ENCODE measurements at regions not wholly inside any gene's neighbourhood (a gene's known extent, or its start where the extent isn't known, plus 50 kb on each side); places are given as distances from the start of the nearest gene placed in this dataset.
"Not testable (repeated sequence)": the region's sequence is repeated elsewhere in the genome, so short reads cannot be mapped to it uniquely, and the experiment has no call there.

DNA sequence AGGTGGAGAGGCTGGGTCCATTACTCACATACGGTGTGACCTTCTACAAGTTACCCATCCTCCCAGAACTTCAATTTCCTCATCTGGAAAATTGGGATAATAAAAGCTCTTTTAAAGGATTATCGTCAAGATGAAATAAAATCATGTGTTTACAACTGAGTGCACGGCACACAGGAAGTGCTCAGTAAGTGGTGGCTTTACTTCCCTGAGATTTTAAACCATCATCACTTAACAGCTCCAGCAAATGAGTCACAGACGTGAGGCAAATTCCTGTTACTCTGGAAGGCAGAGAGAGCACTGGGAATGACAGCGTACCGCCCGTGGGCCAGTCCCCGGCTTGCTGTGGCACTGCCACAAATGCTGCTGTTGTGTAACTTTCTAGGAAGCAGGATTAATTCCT lies 64.1 kb downstream of the MRPL57 start:
- Histone ChIP-seq H3K27me3 (ENCODE audit: insufficient read depth, low read length) (no peaks in the 10 kb centered on the region), H3K27ac (ENCODE audit: low read depth, low read length) (no peak overlapping the region), H3K9ac (ENCODE audit: low read depth, low read length) (no peak overlapping the region), H3K4me1 (ENCODE audit: insufficient read depth, low read length) (no peaks in the 10 kb centered on the region), H3K9me3 (ENCODE audit: insufficient read depth, low read depth, low read length) (no peaks in the 10 kb centered on the region), H3K4me3 (ENCODE audit: low read length) (no peak overlapping the region), H3K36me3 (ENCODE audit: insufficient read depth, low read length) (no peaks in the 10 kb centered on the region)
- 76% methylated on average over 8 of the region's 8 CpGs for WGBS

DNA sequence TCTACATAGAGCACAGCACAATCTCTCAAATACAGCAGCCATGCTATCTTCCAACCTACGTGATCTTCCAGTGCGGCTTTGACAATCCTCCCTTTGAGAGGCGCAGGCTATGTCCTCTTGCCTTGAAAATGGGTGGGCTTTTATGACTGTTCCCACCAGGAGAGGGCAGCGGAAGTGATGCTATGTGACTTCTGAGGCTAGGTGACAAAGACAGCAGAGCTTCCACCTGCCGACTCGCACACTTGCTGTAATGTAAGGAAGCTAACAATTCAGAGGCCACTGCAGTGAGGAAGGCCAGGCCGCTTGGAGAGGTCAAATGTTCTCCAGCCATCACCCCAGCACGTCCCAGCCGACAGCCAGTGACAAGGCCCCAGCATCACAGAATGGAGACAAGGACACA lies 65.8 kb downstream of the MRPL57 start:
- WGBS = 66% methylated on average over 9 of the region's 9 CpGs
- Histone ChIP-seq H3K9ac (ENCODE audit: low read depth, low read length) (no peak overlapping the region), H3K9me3 (ENCODE audit: insufficient read depth, low read depth, low read length) (no peaks in the 10 kb centered on the region), H3K36me3 (ENCODE audit: insufficient read depth, low read length) (no peaks in the 10 kb centered on the region), H3K4me3 (ENCODE audit: low read length) (no peak overlapping the region), H3K4me1 (ENCODE audit: insufficient read depth, low read length) (no peaks in the 10 kb centered on the region), H3K27me3 (ENCODE audit: insufficient read depth, low read length) (no peaks in the 10 kb centered on the region), H3K27ac (ENCODE audit: low read depth, low read length) (no peak overlapping the region)

DNA sequence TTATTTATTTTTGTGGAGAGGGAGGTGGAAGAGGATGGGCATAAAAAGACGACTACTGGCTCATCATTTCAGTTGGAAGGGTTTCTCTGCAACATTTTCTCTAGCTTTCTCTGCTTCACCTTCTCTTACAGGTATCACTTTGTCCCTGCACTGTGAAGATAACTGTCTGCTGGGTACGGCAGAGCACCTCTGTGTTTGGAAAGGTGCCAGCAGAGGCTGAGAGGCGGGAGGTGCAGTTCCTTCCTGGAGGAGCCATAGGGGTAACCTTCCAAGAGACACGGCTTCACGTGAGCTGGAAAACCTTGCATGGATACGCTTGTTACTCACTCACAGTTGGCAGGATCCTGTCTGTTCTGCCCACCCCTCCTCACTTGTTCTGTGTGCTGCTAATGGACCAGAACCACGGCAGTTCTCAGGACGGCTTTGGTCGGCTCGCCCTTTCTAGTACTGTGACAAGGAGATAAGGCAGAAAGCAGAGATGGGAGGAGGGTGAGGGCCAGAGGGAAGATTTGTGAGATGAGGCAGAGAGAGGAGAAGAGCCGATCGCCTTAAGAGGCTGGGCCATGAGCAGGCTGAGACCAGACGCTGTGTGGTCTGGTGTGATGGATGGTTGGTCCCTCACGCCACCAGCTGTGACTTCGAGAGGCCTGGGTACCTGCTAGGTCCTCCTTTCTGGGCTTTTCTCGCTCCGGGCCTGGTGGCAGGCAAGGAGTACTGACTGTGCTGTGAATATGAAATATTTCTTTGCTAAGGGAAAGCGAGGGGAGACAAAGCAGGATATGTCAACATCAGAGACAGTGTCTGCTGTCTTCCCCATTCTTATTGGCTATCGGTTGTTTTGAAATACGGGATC lies 66.8 kb downstream of the MRPL57 start:
- no peaks in the 10 kb centered on the region for H3K36me3 ChIP-seq (ENCODE audit: insufficient read depth, low read length)
- H3K4me3 ChIP-seq (ENCODE audit: low read length) = no peak overlapping the region
- no peaks in the 10 kb centered on the region for H3K27me3 ChIP-seq (ENCODE audit: insufficient read depth, low read length)
- WGBS = 94% methylated on average over 20 of the region's 20 CpGs
- H3K27ac ChIP-seq (ENCODE audit: low read depth, low read length) = no peak overlapping the region
- no peaks in the 10 kb centered on the region for H3K4me1 ChIP-seq (ENCODE audit: insufficient read depth, low read length)
- no peak overlapping the region for H3K9ac ChIP-seq (ENCODE audit: low read depth, low read length)
- H3K9me3 ChIP-seq (ENCODE audit: insufficient read depth, low read depth, low read length) = no peaks in the 10 kb centered on the region

DNA sequence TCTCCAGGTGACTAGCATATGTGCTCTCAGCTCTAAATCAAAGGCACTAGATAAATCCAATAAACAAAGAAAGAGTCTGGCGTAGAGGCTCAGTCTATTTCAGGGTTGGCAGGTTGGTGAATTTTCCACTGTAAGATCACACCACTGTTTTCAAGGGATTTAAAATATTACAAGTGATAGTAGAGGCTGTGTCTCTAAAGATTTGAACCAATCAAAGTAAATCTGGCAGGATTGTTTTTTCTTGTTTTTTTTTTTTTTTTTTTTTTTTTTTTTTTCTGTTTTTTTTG lies 67.4 kb downstream of the MRPL57 start:
- H3K27ac ChIP-seq (ENCODE audit: low read depth, low read length); H3K4me3 ChIP-seq (ENCODE audit: low read length); H3K27me3 ChIP-seq (ENCODE audit: insufficient read depth, low read length); H3K9me3 ChIP-seq (ENCODE audit: insufficient read depth, low read depth, low read length); H3K9ac ChIP-seq (ENCODE audit: low read depth, low read length); H3K36me3 ChIP-seq (ENCODE audit: insufficient read depth, low read length); H3K4me1 ChIP-seq (ENCODE audit: insufficient read depth, low read length): not testable (repeated sequence)
- 100% methylated on average over 1 of the region's 1 CpG for WGBS

DNA sequence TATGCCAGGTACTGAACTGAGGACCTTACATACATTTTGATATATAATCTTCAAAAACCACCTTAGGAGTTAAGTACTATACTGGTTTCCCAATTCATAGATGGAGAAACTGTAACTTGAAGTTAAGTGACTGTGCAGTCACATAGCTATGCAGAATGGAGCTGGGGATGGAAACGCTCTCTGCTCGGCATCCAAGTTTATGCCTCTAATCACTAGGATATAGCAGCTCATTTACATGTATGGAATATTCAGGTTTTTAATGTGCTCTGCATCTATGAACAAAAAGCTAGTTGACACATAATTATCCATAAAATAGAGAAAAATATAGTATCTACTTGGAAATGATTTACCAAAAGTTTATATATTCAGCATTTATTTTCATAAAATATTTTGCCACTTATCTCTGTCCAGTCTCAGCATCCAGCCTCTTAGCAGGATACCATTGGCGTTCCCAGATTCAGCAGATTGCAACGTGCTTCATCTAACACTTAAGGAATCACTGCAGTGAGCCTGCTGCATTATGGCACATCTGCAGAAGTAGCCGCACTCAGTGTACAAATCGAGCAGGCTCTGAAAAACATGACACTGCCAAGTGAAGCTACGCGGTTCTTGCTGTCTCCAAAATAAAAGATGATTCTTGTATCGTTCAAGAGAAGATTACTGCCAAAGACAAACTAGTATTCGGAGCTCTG lies 70.4 kb downstream of the MRPL57 start:
- H3K9ac ChIP-seq (ENCODE audit: low read depth, low read length) = no peak overlapping the region
- H3K27me3 ChIP-seq (ENCODE audit: insufficient read depth, low read length) = no peaks in the 10 kb centered on the region
- WGBS = 94% methylated on average over 10 of the region's 10 CpGs
- H3K27ac ChIP-seq (ENCODE audit: low read depth, low read length) = no peak overlapping the region
- H3K36me3 ChIP-seq (ENCODE audit: insufficient read depth, low read length) = no peaks in the 10 kb centered on the region
- no peaks in the 10 kb centered on the region for H3K9me3 ChIP-seq (ENCODE audit: insufficient read depth, low read depth, low read length)
- no peak overlapping the region for H3K4me3 ChIP-seq (ENCODE audit: low read length)
- H3K4me1 ChIP-seq (ENCODE audit: insufficient read depth, low read length) = no peaks in the 10 kb centered on the region

- Histone ChIP-seq H3K27ac (ENCODE audit: low read depth, low read length) (no peak overlapping the region), H3K4me1 (ENCODE audit: insufficient read depth, low read length) (no peaks in the 10 kb centered on the region), H3K9ac (ENCODE audit: low read depth, low read length) (no peak overlapping the region), H3K27me3 (ENCODE audit: insufficient read depth, low read length) (no peaks in the 10 kb centered on the region), H3K9me3 (ENCODE audit: insufficient read depth, low read depth, low read length) (no peaks in the 10 kb centered on the region), H3K36me3 (ENCODE audit: insufficient read depth, low read length) (no peaks in the 10 kb centered on the region), H3K4me3 (ENCODE audit: low read length) (no peak overlapping the region)
- WGBS = 93% methylated on average over 6 of the region's 6 CpGs
Measured at GRCh38 chr13:21256351-21256761, 79.9 kb downstream of the MRPL57 start.

DNA sequence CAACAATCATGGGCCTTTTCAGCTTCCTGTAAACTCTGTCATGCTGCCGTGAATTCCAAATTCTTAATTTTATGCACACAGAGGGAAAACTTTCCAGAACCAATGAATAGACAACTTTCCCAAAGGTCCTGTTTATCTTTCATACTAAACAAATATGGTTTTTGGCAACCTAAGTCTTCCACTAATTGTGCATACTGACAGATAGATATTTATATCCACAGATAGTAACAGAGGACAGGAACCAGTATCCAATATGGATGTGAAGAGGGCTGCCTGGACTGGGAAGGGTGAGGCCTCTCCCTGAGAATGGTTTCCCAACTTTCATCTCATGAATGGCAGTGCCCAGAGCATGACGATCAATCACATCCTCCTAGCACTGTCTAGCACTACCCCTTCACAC lies 80.4 kb downstream of the MRPL57 start:
- no peaks in the 10 kb centered on the region for H3K9me3 ChIP-seq (ENCODE audit: insufficient read depth, low read depth, low read length)
- H3K36me3 ChIP-seq (ENCODE audit: insufficient read depth, low read length) = no peaks in the 10 kb centered on the region
- no peaks in the 10 kb centered on the region for H3K27me3 ChIP-seq (ENCODE audit: insufficient read depth, low read length)
- no peak overlapping the region for H3K9ac ChIP-seq (ENCODE audit: low read depth, low read length)
- no peak overlapping the region for H3K4me3 ChIP-seq (ENCODE audit: low read length)
- H3K27ac ChIP-seq (ENCODE audit: low read depth, low read length) = no peak overlapping the region
- no peaks in the 10 kb centered on the region for H3K4me1 ChIP-seq (ENCODE audit: insufficient read depth, low read length)
- WGBS = 94% methylated on average over 1 of the region's 2 CpGs

DNA sequence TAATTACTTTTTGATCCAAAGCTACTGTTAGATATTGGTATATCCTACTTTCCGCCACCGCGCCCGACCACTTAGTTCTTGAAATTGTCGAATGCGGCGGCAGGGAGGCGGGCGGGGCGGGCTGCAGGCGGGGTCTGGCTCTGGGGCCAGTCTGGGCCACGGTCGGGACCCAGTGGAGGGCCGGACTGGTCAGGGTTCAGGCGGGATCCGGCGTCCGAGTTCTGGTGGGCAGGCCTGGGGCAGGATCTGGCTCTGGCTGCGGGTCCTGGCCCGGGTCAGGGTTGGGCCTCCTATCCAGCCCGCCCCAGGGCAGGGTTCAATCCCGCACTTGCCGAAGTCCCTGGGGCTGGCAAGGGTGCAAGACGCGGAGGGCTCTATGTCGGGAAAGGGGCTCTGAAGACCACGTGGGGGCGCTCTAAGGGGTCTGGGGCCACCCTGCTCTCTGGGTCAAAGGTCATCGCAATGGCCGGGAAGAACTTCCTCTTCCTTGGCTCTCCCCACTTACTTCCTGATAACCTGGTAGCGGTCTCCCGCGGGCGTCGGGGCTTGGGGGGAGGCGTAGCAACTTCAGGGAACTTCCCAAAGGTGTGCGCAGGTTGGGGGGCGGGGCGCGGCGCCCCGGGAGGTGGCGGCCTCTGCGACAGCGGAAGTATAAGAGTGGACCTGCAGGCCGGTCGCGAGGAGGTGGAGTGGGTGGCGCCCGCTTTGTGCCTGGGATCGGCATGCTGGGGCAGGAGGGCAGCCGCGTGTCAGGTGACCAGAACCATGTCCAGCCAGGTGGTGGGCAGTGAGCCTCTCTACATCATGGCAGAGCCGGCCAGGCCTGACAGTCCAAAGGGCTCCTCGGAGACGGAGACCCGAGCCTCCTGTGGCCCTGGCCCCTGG lies 83.4 kb downstream of the MRPL57 start:
- no peak overlapping the region for H3K27ac ChIP-seq (ENCODE audit: low read depth, low read length)
- WGBS = 96% methylated on average over 55 of the region's 57 CpGs

GRCh38 chr13:21260561-21261290 lies 84.3 kb downstream of the MRPL57 start:
- WGBS = 92% methylated on average over 32 of the region's 35 CpGs
- H3K27me3 ChIP-seq (ENCODE audit: insufficient read depth, low read length); H3K9ac ChIP-seq (ENCODE audit: low read depth, low read length); H3K27ac ChIP-seq (ENCODE audit: low read depth, low read length); H3K4me3 ChIP-seq (ENCODE audit: low read length); H3K36me3 ChIP-seq (ENCODE audit: insufficient read depth, low read length); H3K9me3 ChIP-seq (ENCODE audit: insufficient read depth, low read depth, low read length); H3K4me1 ChIP-seq (ENCODE audit: insufficient read depth, low read length): not testable (repeated sequence)

More for the DNA sequence above, 83.4 kb downstream of the MRPL57 start:
- H3K9ac ChIP-seq (ENCODE audit: low read depth, low read length) = no peak overlapping the region
- no peaks in the 10 kb centered on the region for H3K27me3 ChIP-seq (ENCODE audit: insufficient read depth, low read length)
- H3K4me1 ChIP-seq (ENCODE audit: insufficient read depth, low read length) = no peaks in the 10 kb centered on the region
- no peak overlapping the region for H3K4me3 ChIP-seq (ENCODE audit: low read length)
- H3K36me3 ChIP-seq (ENCODE audit: insufficient read depth, low read length) = no peaks in the 10 kb centered on the region
- no peaks in the 10 kb centered on the region for H3K9me3 ChIP-seq (ENCODE audit: insufficient read depth, low read depth, low read length)

DNA sequence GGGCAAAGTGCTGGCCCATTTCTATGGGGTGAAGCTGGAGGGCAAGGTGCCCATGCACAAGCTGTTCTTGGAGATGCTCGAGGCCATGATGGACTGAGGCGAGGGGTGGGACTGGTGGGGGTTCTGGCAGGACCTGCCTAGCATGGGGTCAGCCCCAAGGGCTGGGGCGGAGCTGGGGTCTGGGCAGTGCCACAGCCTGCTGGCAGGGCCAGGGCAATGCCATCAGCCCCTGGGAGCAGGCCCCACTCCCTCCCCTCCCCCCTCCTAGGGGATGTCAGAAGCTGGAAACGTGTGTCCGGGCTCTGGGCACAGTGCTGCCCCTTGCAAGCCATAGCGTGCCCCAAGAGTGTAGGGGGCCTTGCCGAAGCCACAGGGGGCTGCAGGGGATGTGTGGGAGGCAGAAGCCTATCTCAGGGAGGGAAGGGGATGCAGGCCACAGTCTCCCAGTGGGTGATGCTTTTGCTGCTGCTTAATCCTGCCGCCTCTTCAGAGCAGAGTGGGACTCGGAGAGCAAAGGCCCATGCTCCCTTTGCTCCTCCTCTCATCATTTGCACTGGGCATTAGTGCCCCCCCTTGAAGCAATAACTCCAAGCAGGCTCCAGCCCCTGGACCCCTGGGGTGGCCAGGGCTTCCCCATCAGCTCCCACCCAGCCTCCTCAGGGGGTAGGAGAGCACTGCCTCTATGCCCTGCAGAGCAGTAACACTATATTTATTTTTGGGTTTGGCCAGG lies 85.2 kb downstream of the MRPL57 start:
- H3K27me3 ChIP-seq (ENCODE audit: insufficient read depth, low read length); H3K36me3 ChIP-seq (ENCODE audit: insufficient read depth, low read length); H3K9me3 ChIP-seq (ENCODE audit: insufficient read depth, low read depth, low read length); H3K9ac ChIP-seq (ENCODE audit: low read depth, low read length); H3K4me1 ChIP-seq (ENCODE audit: insufficient read depth, low read length); H3K27ac ChIP-seq (ENCODE audit: low read depth, low read length); H3K4me3 ChIP-seq (ENCODE audit: low read length): not testable (repeated sequence)
- WGBS = 78% methylated on average over 3 of the region's 9 CpGs

Data from HUES64 (cell line).